Testis (tissue), 2 donors: ENCODE measurements at regions not wholly inside any gene's neighbourhood (a gene's known extent, or its start where the extent isn't known, plus 50 kb on each side); places are given as distances from the start of the nearest gene placed in this dataset.
"Not testable (repeated sequence)": the region's sequence is repeated elsewhere in the genome, so short reads cannot be mapped to it uniquely, and the experiment has no call there.

Experiments used
- DNase-seq: peaks from one replicate; pipeline ENCODE4 v3.0.0-alpha.2; 2019
- H3K27ac ChIP-seq, 2 donors: fragments of 200-600 bp; sonication (generic); one replicate each; pipeline ENCODE4 v1.5.1; 2019
- H3K27me3 ChIP-seq: fragments of 200-600 bp; sonication (generic); one replicate; pipeline ENCODE4 v1.5.1; 2019
- H3K36me3 ChIP-seq: fragments of 200-600 bp; sonication (generic); one replicate; pipeline ENCODE4 v1.5.1; 2017; ENCODE audit warnings: low read depth; ENCODE audit errors: missing control alignments
- H3K4me1 ChIP-seq: fragments of 200-600 bp; sonication (generic); one replicate; pipeline ENCODE4 v1.5.1; 2019
- H3K4me3 ChIP-seq, 2 donors: fragments of 200-600 bp; sonication (generic); one replicate each; pipeline ENCODE4 v1.5.1; 2017 to 2019
- H3K9me3 ChIP-seq: fragments of 200-600 bp; sonication (generic); one replicate; pipeline ENCODE4 v1.5.1; 2017
- POLR2A ChIP-seq: fragments of 450-650 bp; IDR thresholded peaks from one replicate; pipeline ENCODE4 v1.6.1; 2017; ENCODE audit warnings: antibody characterized with exemption, mild to moderate bottlenecking, moderate library complexity
- WGBS, 2 donors: methylation state at CpG; one replicate each; pipeline ENCODE4 v1.1.5; 2018; 5-methylcytosine and 5-hydroxymethylcytosine counted together
- intact Hi-C: fragments of 100-400 bp; cut with DNase I; formaldehyde crosslinking; loops from one replicate; pipeline ENCODE4 v1.15.1; 2023; ENCODE audit warnings: low total_unique reads
- TF ChIP-seq, protein P1 (sequence below), 3 experiments: fragments of 450-650 bp in 2 of 3; fragments of 200-600 bp in 1 of 3; sonication (generic) in 1 of 3; IDR thresholded peaks; one replicate each; pipeline ENCODE4 v1.5.1; 2016 to 2019; ENCODE audit warnings: antibody characterized with exemption in 3 of 3, mild to moderate bottlenecking in 2 of 3, moderate library complexity in 1 of 3

DNA sequence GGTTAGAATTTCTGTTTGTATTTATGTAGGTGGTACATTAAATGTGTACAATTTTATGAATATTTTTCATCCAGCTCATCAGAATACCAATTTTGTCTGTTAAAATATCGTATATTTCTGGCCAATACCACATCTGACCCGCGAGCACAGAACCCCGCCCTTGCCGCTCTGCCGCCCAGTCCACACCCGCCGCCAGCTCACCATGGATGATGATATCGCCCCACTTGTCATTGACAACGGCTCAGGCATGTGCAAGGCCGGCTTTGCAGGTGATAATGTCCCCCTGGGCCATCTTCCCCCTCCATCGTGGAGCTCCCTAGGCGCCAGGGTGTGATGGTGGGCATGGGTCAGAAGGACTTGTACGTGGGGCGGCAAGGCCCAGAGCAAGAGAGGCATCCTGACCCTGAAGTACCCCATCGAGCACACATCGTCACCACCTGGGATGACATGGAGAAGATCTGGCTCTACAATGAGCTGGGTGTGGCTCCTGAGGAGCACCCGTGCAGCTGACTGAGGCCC is 153.2 kb downstream of the CAVIN4 start:
- Histone ChIP-seq H3K4me3 (no peak overlapping the region), H3K27me3 (no peaks in the 10 kb centered on the region), H3K4me1 (no peaks in the 10 kb centered on the region), H3K36me3 (no peaks in the 10 kb centered on the region), H3K27ac (no peak overlapping the region), H3K9me3 (no peaks in the 10 kb centered on the region)
- TF ChIP-seq, protein P1, sequence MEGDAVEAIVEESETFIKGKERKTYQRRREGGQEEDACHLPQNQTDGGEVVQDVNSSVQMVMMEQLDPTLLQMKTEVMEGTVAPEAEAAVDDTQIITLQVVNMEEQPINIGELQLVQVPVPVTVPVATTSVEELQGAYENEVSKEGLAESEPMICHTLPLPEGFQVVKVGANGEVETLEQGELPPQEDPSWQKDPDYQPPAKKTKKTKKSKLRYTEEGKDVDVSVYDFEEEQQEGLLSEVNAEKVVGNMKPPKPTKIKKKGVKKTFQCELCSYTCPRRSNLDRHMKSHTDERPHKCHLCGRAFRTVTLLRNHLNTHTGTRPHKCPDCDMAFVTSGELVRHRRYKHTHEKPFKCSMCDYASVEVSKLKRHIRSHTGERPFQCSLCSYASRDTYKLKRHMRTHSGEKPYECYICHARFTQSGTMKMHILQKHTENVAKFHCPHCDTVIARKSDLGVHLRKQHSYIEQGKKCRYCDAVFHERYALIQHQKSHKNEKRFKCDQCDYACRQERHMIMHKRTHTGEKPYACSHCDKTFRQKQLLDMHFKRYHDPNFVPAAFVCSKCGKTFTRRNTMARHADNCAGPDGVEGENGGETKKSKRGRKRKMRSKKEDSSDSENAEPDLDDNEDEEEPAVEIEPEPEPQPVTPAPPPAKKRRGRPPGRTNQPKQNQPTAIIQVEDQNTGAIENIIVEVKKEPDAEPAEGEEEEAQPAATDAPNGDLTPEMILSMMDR (IDR thresholded peaks at IDR 0.05): no peak
- no peak for TF ChIP-seq POLR2A
- no peak for DNase-seq
- 69 to 75% methylated on average over 14 to 18 of the region's 18 CpGs for WGBS, 2 donors
- intact Hi-C loops: no loop called here

DNA sequence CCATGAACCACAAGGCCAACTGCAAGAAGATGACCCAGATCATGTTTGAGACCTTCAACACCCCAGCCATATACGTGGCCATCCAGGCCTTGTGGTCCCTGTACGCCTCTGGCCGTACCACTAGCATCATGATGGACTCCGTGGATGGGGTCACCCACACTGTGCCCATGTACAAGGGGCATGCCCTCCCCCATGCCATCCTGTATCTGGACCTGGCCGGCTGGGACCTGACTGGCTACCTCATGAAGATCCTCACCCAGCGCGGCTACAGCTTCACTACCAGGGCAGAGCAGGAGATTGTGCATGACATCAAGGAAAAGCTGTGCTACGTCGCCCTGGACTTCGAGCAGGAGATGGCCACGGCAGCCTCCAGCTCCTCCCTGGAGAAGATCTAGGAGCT is 153.7 kb downstream of the CAVIN4 start:
- TF ChIP-seq, protein P1 (IDR thresholded peaks at IDR 0.05): no peak
- TF ChIP-seq POLR2A: no peak
- no peak overlapping the region for H3K27ac ChIP-seq
- no peaks in the 10 kb centered on the region for H3K4me1 ChIP-seq
- no peaks in the 10 kb centered on the region for H3K9me3 ChIP-seq
- 65 to 85% methylated on average over 10 to 11 of the region's 11 CpGs for WGBS, 2 donors
- no peaks in the 10 kb centered on the region for H3K27me3 ChIP-seq
- no peak overlapping the region for H3K4me3 ChIP-seq
- H3K36me3 ChIP-seq: no peaks in the 10 kb centered on the region
- intact Hi-C loops: no loop called here
- no peak for DNase-seq

DNA sequence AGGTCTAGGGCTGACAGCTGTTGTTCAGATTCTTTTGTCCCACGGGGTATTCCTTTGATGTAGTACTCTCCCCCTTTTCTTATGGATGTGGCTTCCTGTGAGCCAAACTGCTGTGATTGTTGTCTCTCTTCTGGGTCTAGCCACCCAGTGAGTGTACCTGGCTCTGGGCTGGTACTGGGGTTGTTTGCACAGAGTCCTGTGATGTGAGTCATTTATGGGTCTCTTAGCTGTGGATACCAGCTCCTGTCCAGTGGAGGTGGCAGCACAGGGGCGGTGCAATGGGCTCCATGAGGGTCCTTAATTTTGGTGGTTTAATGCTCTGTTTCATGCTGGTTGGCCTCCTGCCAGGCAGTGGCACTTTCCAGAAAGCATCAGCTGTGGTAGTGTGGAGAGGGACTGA is 161.3 kb downstream of the CAVIN4 start:
- no peaks in the 10 kb centered on the region for H3K27me3 ChIP-seq
- intact Hi-C loops: no loop called here
- no peaks in the 10 kb centered on the region for H3K36me3 ChIP-seq
- no peaks in the 10 kb centered on the region for H3K4me1 ChIP-seq
- DNase-seq: no peak
- H3K27ac ChIP-seq: no peak overlapping the region
- TF ChIP-seq, protein P1 (IDR thresholded peaks at IDR 0.05): no peak
- no peak for TF ChIP-seq POLR2A
- no peak overlapping the region for H3K4me3 ChIP-seq
- no peaks in the 10 kb centered on the region for H3K9me3 ChIP-seq
- 57 to 61% methylated on average over 2 of the region's 2 CpGs for WGBS, 2 donors

DNA sequence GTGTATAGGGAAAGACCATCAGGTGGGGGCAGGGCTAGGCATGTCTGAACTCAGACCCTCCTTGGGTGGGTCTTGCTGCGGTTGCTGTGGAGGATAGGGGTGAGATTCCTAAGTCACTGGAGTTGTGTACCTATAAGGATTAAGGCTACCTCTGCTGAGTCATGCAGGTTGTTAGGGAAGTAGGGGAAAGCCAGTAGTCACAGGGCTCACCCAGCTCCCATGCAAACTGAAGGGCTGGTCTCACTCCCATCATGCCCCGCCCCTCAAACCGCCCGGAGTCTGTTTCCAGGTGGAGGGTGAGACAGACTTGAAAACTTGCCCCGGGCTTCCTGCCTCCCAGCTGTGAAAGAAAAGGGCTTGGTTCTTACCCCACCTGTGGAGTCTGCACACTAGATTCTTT is 161.8 kb downstream of the CAVIN4 start:
- Histone ChIP-seq H3K27me3 (no peaks in the 10 kb centered on the region), H3K4me3 (no peak overlapping the region), H3K36me3 (no peaks in the 10 kb centered on the region), H3K4me1 (no peaks in the 10 kb centered on the region), H3K27ac (no peak overlapping the region), H3K9me3 (no peaks in the 10 kb centered on the region)
- no peak for TF ChIP-seq POLR2A
- TF ChIP-seq, protein P1 (IDR thresholded peaks at IDR 0.05): no peak
- intact Hi-C loops: no loop called here
- WGBS, 2 donors: 80 to 85% methylated on average over 2 to 5 of the region's 5 CpGs
- DNase-seq: no peak

DNA sequence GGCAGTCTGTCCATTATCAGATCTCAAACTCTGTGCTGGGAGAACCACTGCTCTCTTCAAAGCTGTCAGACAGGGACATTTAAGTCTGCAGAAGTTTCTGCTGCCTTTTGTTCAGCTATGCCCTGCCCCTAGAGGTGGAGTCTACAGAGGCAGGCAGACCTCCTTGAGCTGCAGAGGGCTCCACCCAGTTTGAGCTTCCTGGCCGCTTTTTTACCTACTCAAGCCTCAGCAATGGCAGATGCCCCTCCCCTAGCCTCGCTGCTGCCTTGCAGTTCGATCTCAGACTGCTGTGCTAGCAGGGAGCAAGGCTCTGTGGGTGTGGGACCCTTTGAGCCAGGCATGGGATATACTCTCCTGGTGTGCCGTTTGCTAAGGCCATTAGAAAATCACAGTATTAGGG is 171.1 kb downstream of the CAVIN4 start:
- H3K27me3 ChIP-seq, H3K9me3 ChIP-seq, H3K36me3 ChIP-seq, H3K27ac ChIP-seq, intact Hi-C loops, H3K4me3 ChIP-seq, DNase-seq, H3K4me1 ChIP-seq: not testable (repeated sequence)
- 86 to 88% methylated on average over 4 of the region's 4 CpGs for WGBS, 2 donors
